GM19395 (cell line): ENCODE measurements at regions not wholly inside any gene's neighbourhood (a gene's known extent, or its start where the extent isn't known, plus 50 kb on each side); places are given as distances from the start of the nearest gene placed in this dataset.

Source experiments
- ATAC-seq: cut with Tn5 transposase; IDR thresholded peaks from one replicate; pipeline ENCODE4 v1.9.1; 2021; ENCODE audit warnings: mild to moderate bottlenecking, moderate library complexity; ENCODE audit not compliant: unreplicated experiment

DNA sequence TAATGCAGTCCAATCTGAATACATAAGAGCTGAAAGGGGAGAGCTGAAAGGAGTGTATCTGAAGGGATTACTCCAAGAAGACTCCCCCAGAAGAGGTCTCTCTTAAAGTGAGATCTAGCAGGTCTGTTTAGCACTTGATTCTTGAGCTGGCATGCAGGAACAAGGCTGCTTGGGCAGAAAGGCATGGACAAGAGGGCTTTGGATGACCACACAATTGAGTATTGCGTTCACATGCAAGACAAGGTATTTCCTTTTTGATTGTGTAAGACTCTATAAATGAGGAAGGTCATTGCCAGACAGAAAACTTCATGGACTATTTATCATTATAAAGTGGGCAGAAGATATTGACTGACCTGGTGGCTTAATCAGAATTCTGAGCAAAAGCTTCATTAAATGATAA, 145.5 kb upstream of the AFF2 start:
- no peak for ATAC-seq

DNA sequence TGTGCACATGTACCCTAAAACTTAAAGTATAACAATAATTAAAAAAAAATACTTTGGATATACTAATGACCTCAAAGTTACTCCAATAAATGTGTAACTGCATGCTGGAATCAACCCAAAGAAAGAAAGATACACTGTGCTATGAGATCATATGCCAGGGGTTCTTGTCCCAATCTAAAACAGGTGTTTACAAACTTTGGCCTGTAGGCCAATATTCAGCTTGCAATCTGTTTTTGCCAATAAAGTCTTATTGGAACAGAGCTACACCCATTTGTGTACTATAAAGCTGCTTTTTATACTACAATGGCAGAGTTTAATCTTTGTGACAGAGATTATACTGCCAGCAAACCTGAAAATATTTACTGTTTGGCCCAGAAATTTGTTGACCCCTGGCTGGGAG, 138.8 kb upstream of the AFF2 start:
- no peak for ATAC-seq

DNA sequence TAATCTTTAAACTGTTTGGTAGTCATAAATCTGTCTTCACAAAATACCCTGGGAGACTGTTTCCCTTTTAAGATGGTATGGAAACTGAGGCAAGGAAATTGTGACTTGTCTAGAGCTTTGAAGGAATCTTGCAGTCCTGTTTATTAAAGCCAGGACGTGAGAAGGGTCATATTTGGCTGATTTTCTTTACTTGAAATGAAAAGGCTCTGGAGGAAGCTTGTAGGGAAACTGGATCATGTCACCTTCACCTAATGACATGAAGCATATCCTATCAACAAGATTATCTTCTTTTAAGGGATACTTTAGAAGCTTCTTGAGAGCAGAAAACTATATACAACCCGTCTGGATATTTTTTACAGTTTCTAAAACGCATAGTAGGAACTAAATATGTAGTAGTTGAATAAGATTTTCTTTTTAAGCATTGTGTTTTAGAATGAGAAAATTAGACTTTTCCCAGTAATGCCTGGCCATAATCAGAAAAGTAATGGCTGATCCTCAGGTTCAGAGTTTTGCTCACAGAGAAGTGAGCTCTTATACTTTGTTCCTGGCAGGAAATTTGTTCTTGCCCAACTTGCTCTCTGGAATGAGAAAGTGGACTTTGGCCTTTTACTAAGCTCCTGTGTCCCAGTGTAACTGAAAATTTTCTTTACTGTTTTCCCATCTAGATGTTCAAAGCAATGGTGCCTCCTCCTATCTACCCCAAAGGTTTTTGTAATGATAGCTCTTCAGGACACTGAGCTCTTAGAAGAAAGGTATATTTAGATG, 136.8 kb upstream of the AFF2 start:
- no peak for ATAC-seq

DNA sequence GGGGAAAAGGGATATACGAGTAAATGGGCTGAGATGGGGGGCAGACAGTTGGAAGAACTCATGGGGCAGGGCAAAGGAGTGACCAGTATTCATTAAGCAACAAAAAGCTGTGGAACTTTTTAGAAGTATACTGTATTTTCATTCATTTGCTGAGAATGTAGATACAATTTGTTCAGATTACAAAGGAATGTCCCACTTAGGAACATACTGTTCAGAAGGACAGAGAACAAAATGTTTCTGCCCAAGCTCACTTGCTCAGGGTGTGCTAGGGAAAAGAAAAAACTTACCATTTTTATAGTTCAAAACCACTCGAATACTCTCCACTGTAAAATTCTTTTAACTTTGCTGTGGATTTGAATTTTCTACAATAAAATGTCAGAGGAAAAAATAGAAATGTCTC, 135.2 kb upstream of the AFF2 start:
- no peak for ATAC-seq

DNA sequence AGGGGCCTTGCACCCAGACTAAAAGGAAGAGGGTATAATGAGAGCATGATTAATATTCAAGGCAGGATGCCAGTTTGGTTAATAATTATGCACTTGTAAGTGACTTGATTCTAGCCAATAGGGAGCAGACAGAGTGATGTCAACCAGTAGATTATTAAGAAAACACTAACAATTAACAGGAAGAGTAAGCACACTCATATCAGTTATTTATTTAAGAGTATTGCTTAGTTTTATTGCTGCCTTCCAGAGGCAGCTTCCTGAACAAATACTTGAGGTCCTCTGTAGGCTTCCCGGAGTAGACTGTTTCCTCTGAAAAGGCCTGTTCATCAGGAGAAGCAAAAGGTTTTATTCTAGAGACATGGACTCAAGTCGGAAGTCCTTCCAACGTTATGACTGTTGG, 129.1 kb upstream of the AFF2 start:
- ATAC-seq, result no peak

DNA sequence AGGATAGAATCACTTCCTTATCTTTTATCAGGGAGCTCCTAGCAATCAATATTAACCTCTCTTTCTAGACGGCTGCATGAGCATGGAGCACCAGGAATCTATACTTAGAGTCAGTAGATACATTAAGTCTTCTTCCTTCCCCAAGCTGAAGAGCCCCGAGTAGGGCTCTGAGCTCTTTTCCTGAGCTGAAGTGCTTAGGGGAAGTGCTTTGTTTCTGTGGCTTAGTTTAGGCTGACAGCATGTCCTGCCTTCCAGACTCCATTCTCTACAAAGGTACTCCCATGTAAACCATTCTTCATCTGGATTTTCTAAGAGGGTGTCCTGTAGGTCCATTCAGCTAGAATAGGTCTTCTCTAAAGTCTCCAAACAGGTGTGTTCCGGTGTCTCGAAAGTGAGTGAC, 127.5 kb upstream of the AFF2 start:
- no peak for ATAC-seq

DNA sequence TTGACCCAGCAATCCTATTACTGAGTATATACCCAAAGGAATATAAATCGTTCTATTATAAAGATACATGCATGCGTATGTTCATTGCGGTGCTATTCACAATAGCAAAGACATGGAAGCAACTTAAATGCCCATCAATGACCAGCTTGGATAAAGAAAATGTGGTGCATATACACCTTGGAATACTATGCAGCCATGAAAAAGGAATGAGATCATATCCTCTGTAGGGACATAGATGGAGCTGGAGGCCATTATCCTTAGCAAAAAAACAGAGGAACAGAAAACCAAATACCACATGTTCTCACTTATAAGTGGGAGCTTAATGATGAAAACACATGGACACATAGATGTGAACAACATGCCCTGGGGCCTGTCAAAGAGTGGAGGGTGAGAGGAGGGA, 124.1 kb upstream of the AFF2 start:
- ATAC-seq, result no peak

DNA sequence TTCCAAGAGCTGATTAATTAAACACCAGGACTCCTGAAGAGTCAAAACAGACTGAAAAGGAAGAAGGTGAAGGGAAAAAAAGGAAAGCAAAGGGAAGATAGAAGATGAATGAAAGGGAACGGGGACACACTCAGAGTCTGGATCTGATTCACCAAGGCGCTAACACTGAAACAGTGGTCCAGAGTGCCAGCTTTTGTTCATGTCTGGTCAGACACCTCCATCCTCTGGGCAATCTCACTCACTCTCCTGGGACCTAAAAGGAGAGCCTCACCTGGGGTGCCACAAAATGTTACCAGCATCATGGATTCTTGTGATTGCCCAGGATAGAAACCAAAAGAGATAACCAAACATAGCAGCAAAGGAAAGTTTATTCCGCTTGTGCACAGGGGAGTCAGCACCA, 120.3 kb upstream of the AFF2 start:
- ATAC-seq, result peak; percentile 12

DNA sequence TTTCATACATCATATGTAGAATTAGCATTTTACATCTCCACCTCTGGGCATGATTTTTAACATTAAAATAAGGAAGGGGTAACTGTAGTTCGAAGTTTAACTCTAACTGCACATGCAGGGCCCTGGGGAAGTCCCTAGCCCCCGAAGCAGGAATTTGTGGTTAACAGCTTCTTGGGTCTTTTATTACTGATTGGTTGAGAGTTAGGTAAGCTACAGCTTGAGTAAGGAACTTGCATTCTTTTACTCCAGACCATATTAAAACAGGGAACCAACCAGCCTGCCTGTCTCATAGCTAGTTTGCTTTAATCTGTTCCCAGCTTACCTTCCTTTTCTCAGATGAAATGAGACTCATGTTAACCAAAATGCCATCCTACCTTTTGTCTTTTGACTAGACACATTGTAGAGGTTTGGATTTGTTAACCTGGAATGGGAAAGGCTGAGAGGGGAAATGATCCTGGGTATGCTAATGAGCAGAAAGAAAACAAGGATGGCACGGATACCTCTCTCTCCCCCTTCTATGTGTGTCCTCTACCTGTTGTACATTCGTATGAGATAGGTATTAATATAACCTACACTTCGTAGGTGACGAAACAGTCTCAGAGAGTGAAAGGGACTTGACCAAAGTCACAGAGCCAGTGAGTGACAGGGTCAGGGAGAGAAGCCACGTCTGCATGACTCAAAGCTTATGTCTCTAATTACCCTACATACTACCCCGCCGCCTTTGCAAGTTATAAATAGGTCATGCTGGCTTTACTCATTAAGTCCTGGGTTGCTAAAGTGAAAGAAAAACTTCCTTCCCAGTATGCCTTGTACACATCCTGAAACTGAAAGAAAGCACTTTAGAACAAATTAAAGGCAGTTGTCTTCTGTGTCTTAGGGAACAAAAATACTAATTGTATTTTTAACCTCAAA, 119.5 kb upstream of the AFF2 start:
- peak; percentile 89 for ATAC-seq

DNA sequence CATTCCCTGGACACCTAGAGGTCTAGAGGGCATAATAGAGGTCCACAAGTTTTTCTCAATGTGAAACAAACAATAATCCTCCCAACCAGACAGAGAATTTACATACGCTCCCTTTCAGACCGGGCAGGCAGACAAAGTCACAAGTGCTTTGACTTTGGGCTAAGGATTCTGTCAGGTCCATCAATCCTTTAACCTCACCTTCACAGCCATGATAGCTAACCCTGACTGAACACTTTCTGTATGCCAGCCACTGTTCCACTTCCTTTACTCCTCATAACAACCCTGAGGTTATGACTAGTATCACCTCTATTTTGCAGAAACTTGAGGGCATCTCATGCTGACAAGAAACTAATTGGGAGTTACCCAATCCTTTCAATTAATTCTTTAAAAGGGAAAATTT, 118.8 kb upstream of the AFF2 start:
- peak; percentile 32 for ATAC-seq

DNA sequence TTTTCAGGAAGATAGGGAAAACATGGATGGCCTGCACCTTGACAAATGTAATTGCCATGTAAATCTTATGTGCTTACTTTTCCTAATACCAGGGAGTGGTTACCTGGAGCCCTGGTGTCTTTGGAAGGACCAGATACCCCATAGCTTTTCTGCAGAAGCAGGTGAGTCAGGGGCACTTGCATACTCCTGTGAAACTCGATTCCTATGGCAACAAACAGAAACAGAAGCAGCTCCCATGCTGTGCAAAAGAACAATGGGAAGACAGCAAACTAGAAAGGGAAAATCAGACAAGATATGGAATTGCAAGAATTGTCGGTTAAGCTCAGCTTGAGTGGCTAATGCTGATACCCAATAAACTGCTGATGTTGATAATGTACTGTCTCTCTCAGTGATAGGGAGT, 117.4 kb upstream of the AFF2 start:
- ATAC-seq, result no peak

DNA sequence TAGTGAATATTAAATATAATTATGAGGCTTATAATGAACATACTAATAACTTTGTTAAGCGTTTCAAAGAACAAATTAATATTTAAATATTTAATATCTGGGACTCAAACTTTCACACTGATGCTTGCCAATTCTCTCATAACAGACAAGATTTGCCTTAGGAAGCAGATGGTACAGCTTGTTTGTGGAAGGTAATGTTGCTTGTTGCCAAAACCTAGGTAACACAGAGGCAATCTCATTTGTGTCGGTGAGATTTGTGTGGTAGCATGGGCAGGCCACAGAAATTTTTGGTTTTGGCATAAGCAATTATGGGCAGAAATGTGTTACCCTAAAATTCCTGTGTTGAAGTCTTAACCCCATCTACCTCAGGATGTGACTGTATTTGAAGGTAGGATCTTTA, 114.9 kb upstream of the AFF2 start:
- no peak for ATAC-seq

DNA sequence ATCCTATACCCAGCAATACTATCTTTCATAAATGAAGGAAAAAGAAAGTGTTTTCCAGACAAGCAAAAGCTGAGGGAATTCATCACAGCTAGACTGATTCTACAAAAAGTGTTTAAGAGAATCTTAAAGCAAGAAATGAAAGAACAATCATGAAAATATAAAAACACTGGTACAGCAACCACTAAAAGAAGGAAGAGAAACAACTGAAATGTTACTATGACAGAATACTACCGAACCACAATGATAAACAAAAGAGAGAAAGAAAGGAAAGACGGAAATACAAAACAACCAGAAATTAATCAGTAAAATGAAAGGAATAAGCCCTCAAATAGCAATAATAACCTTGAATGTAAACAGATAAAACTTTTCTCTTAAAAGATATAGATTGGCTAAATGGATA, 110.8 kb upstream of the AFF2 start:
- ATAC-seq, result peak; percentile 53

DNA sequence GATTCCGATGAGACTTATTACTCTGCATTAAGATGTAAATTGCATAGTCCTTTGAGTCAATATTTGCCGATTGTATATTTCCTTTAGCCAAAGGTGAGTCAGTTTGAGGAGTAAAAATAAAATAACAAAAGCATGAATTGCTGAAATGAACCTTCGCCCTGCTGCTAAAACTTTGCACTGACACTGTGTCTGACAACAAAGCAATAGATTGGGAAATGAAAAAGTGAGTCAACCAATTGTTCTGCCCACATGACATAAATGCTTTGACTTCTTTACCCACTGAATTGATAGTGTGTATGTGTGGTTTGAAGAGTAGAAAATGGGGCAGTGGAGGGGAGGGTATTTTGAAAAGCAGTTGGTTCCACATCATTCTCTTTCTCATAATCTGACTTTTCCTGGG, 88.4 kb upstream of the AFF2 start:
- ATAC-seq, result no peak

DNA sequence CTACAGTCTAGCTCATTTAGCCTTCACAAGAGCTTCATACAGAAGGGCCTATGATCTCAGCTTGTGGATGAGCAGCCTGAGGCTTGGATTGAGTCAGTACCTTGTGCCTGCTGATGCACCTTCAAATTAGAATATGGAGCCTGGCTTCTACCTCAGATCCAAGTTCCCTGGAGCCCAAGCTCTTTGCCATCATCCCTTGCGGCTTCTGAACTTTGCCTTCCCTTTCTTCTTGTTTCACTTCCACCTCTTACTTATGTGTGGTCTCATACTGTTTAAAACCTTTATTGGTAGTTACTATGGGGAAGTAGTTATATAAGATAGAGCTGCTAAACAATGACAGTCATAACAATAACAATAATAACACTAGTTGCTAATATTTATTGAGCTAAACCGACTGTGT, 84.3 kb upstream of the AFF2 start:
- no peak for ATAC-seq

DNA sequence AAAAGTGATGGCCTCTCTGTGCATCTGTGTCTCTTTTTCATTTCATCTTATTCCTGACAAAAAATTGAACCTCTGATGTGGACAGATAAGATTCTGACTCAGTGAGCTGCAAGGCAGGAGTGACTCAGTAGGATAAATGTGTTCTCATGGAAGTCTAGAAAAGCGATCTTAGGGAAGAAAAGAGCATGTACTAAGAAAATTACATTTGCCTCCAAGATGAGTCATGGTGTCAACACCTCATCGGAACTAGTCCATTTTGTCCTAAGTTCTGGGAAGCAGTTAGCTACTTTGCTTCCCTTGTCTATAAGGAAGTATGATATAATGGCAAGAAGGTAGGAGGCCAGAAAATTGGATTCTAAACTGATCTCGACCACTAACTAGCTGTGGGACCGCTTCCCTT, 83.5 kb upstream of the AFF2 start:
- ATAC-seq, result no peak

DNA sequence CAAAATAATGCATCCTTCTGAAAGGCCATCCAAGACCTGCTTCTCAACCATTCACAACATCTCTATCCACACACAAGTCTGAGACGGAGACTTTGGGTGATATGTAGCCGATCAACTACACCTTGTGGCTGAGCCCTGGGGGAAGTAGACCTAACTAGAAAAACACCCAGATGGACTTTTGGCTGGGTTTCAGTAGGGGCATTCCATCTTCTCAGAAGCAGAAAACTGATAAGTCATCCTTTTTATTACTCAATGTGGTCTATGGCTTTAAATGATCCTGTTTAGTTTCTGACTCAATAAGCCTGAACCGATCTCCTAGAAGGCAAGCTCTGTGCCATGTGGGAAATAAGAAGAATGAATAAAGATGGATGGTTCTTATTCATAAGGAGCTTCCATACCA, 82.5 kb upstream of the AFF2 start:
- ATAC-seq, result no peak

DNA sequence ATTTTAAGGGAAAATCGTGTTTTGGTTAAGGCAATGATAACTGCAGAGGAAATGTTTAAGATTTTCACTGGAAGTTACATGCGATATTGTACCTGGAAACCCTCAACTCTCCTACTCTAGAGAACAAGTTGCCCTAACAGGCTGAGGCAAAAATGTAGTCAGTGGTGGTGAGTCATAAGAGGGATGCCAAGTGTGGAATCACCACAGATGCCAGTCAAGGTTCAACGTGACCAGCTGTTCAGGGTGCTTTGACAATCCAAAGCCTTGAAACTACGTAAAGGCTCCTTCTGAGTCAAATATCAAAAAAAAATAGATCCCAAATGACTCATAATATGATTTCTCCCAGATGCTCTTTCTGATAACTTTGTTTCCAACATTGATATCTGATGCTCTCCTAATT, 77.9 kb upstream of the AFF2 start:
- no peak for ATAC-seq

DNA sequence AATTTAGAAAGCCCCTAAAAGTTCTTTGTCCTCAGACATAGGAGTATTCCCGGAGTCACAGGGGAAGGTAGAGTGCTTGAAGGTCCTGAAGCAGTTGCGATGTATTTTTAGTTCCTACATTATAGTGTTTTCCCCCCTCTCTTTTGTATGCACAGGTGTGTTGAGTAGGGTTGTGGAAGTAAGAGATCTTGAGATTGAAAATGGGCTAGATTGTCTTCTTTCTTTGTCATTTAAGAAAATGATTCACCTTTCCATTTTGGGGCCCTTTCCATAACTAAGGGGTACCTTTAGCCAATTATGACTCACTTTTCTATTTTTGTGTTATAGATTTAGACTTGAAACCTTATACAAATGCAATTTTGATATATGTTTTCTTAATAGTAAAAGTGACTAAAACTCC, 75.8 kb upstream of the AFF2 start:
- ATAC-seq, result no peak

DNA sequence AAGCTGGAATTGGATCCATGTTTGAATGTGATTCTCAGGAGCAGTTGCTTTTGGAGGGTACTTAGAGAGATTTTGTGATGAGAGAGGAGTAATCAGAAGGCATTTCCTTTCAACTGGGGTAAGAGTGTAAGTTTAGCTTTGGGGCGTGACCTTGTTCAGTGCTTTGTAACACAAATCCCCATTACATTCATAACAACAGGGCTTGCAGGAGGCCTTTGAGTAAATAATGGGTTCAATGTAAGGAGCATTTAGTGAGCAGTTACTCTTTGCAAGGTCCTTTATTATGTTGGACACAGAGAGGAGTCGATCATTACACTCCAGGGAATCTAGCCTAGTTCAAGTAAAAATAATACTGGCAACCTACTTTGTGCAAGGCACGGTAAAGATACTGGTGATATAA, 74.0 kb upstream of the AFF2 start:
- ATAC-seq, result no peak

DNA sequence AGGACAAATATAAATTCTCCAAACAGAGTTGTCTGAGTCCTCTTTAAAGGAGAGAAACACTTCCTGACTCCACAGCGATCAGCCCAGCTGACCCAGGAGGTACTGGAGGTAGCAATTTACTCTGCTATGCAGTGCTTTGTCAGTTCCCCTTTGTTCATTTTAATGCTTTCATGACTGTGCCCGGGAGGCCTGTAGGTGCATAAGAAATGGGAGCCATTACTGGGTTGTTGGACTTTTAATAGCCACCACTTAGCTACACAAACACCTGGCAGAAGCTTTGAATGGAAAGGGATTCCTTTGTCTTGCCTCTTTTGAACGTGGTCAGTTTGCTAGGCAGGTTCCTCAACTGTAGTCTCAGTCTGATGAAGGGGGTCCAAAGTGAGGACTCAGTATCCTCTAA, 59.0 kb upstream of the AFF2 start:
- no peak for ATAC-seq

DNA sequence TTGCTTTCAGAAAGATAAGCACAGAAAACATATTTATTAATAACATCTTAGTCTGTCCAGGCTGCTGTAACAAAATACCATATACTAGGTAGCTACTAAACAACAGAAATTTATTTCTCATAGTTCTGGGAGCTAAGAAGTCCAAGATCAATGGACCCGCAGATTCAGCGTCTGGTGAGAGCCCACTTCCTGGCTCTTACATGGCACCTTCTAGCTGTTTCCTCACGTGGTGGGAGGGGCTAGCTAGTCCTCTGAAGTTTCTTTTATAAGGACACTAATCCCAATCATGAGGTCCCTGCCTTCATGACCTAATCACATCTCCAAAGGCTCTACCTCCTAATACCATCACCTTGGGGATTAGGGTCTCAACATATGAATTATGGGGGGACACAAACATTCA, 57.2 kb upstream of the AFF2 start:
- no peak for ATAC-seq
